PFSK-1 (cell line): ENCODE measurements at regions not wholly inside any gene's neighbourhood (a gene's known extent, or its start where the extent isn't known, plus 50 kb on each side); places are given as distances from the start of the nearest gene placed in this dataset.

ENCODE experiments used
- FOXP2 ChIP-seq: optimal IDR thresholded peaks from 2 replicates; pipeline ENCODE3; 2011; ENCODE audit warnings: borderline replicate concordance, control low read depth, inconsistent platforms; ENCODE audit not compliant: insufficient read depth; ENCODE audit errors: extremely low read length, extremely low read depth
- POLR2AphosphoS5 ChIP-seq: IDR thresholded peaks from 2 replicates; pipeline ENCODE4 v1.6.1; 2012; ENCODE audit warnings: low read depth, mild to moderate bottlenecking, control low read depth, low read length, moderate library complexity
- REST ChIP-seq, 2 experiments: IDR thresholded peaks; 2 replicates each; pipeline versions ENCODE4 v1.6.1 to v1.8.0; 2011 to 2012; ENCODE audit warnings: low read depth in 2 of 2, low read length in 2 of 2, control low read depth in 1 of 2, inconsistent platforms in 1 of 2, mild to moderate bottlenecking in 1 of 2, moderate library complexity in 1 of 2; ENCODE audit not compliant: insufficient read depth in 1 of 2
- TAF1 ChIP-seq: IDR thresholded peaks from 2 replicates; pipeline ENCODE4 v1.6.1; 2012; ENCODE audit warnings: low read length, control low read depth, borderline replicate concordance; ENCODE audit not compliant: insufficient read depth

- TF ChIP-seq TAF1 (no peak), POLR2AphosphoS5 (no peak), FOXP2 (no peak), REST (IDR thresholded peaks at IDR 0.05; ENCODE audit: insufficient read depth in 1 of 2, low read depth in 2 of 2, low read length in 2 of 2) (no peak)
These were observed 521.1 kb downstream of the PLOD2 start for GRCh38 chr3:145639875-145640274.
